SK-N-SH treated with all-trans-retinoic acid at 6 μM for 48 hours (cell line): ENCODE measurements at regions not wholly inside any gene's neighbourhood (a gene's known extent, or its start where the extent isn't known, plus 50 kb on each side); places are given as distances from the start of the nearest gene placed in this dataset.

ENCODE experiments used
- ATAC-seq: fragments of 200-7000 bp; cut with Tn5 transposase; 3 replicates; pipeline ENCODE4 v1.9.1; 2020; ENCODE audit warnings: mild to moderate bottlenecking, moderate library complexity
- ARNTL ChIP-seq: fragments of 450-650 bp; formaldehyde crosslinking; IDR thresholded peaks from 2 replicates; pipeline ENCODE4 v1.5.0; 2020; ENCODE audit warnings: low read depth, mild to moderate bottlenecking, moderate library complexity, borderline replicate concordance
- BACH2 ChIP-seq: fragments of 250-450 bp; sonication (Bioruptor Pico); IDR thresholded peaks from 2 replicates; pipeline ENCODE4 v1.9.0; 2021; ENCODE audit warnings: mild to moderate bottlenecking, borderline replicate concordance
- CREB5 ChIP-seq: fragments of 250-450 bp; sonication (Bioruptor Pico); IDR thresholded peaks from 2 replicates; pipeline ENCODE4 v1.5.1; 2020; ENCODE audit warnings: low read depth, mild to moderate bottlenecking, moderate library complexity
- CSDC2 ChIP-seq: fragments of 250-450 bp; sonication (Bioruptor Pico); IDR thresholded peaks from 2 replicates; pipeline ENCODE4 v1.5.0; 2020; ENCODE audit warnings: mild to moderate bottlenecking, moderate library complexity
- ESRRG ChIP-seq: fragments of 250-450 bp; sonication (Bioruptor Pico); IDR thresholded peaks from 2 replicates; pipeline ENCODE4 v1.6.1; 2021; ENCODE audit warnings: mild to moderate bottlenecking
- GLIS3 ChIP-seq: fragments of 250-450 bp; sonication (Bioruptor Pico); IDR thresholded peaks from 2 replicates; pipeline ENCODE4 v1.5.0; 2020; ENCODE audit warnings: mild to moderate bottlenecking, moderate library complexity
- ISL1 ChIP-seq: fragments of 250-450 bp; sonication (Bioruptor Pico); IDR thresholded peaks from 2 replicates; pipeline ENCODE4 v2.1.2; 2022; ENCODE audit warnings: mild to moderate bottlenecking, moderate library complexity
- OSR1 ChIP-seq: fragments of 250-450 bp; sonication (Bioruptor Pico); IDR thresholded peaks from 2 replicates; pipeline ENCODE4 v1.8.0; 2022; ENCODE audit warnings: moderate library complexity, mild to moderate bottlenecking, inconsistent platforms
- POU6F1 ChIP-seq: fragments of 250-450 bp; sonication (Bioruptor Pico); IDR thresholded peaks from 2 replicates; pipeline ENCODE4 v1.8.0; 2021; ENCODE audit warnings: low read depth, mild to moderate bottlenecking, moderate library complexity, borderline replicate concordance
- RARB ChIP-seq: fragments of 250-450 bp; sonication (Bioruptor Pico); IDR thresholded peaks from 2 replicates; pipeline ENCODE4 v1.8.0; 2021; ENCODE audit warnings: mild to moderate bottlenecking, moderate library complexity
- SNAI2 ChIP-seq: fragments of 250-450 bp; sonication (Bioruptor Pico); IDR thresholded peaks from 2 replicates; pipeline ENCODE4 v1.5.0; 2020; ENCODE audit warnings: mild to moderate bottlenecking, moderate library complexity
- TOX ChIP-seq: fragments of 250-450 bp; sonication (Bioruptor Pico); IDR thresholded peaks from 2 replicates; pipeline ENCODE4 v1.8.0; 2021; ENCODE audit warnings: mild to moderate bottlenecking, moderate library complexity, borderline replicate concordance
- ZFP3 ChIP-seq: fragments of 250-450 bp; sonication (Bioruptor Pico); IDR thresholded peaks from 2 replicates; pipeline ENCODE4 v1.5.0; 2020; ENCODE audit warnings: mild to moderate bottlenecking, moderate library complexity
- ZFP30 ChIP-seq: fragments of 450-650 bp; formaldehyde crosslinking; IDR thresholded peaks from 2 replicates; pipeline ENCODE4 v1.5.0; 2022; ENCODE audit warnings: mild to moderate bottlenecking, moderate library complexity
- ZNF565 ChIP-seq: fragments of 450-650 bp; formaldehyde crosslinking; conservative IDR thresholded peaks from 2 replicates; pipeline ENCODE4 v1.5.0; 2020; ENCODE audit warnings: low read depth, mild to moderate bottlenecking, moderate library complexity
- ZNF70 ChIP-seq: fragments of 450-650 bp; formaldehyde crosslinking; IDR thresholded peaks from 2 replicates; pipeline ENCODE4 v1.5.0; 2020; ENCODE audit warnings: mild to moderate bottlenecking, moderate library complexity
- ZNF8 ChIP-seq: fragments of 450-650 bp; formaldehyde crosslinking; IDR thresholded peaks from 2 replicates; pipeline ENCODE4 v1.5.0; 2020; ENCODE audit warnings: mild to moderate bottlenecking, moderate library complexity
- TF ChIP-seq, protein P1 (sequence below): fragments of 250-450 bp; sonication (Bioruptor Pico); IDR thresholded peaks from 2 replicates; pipeline ENCODE4 v1.5.0; 2020; ENCODE audit warnings: mild to moderate bottlenecking, moderate library complexity
- TF ChIP-seq, protein P2 (sequence below): fragments of 250-450 bp; sonication (Bioruptor Pico); IDR thresholded peaks from 2 replicates; pipeline ENCODE4 v1.5.1; 2021; ENCODE audit warnings: mild to moderate bottlenecking, moderate library complexity

DNA sequence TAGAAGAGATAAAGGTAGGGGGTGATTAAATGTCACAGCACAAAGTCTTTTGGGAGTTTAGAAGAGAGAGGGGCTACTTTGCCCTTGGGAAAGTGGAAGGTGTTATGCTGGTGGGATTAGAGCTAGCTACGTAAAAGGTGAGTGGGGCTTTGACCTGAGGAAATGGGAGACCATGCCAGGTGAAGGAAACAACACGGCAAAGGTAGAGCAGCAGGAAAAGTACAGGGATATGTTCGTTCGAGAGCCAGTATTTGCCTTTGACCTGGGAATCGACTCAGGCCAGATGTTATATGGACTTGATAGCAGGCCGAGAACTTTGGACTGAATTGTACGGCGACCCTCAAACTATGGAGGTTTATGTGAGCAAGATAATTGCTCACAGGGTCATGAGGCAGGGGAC, 55.7 kb upstream of the ACKR3 start:
- TF ChIP-seq ARNTL: no peak
- TF ChIP-seq GLIS3 (CRISPR knock-in tag): no peak
- TF ChIP-seq RARB (CRISPR knock-in tag): no peak
- no peak for ATAC-seq

GRCh38 chr2:236516708-236517107, 52.9 kb upstream of the ACKR3 start:
- TF ChIP-seq POU6F1 (CRISPR knock-in tag) (no peak), BACH2 (CRISPR knock-in tag) (no peak), CREB5 (no peak), OSR1 (no peak), ARNTL (no peak), ISL1 (CRISPR knock-in tag) (no peak), RARB (CRISPR knock-in tag) (no peak), ESRRG (CRISPR knock-in tag) (no peak), SNAI2 (no peak), ZNF565 (CRISPR knock-in tag) (no peak), CSDC2 (no peak), ZNF70 (CRISPR knock-in tag) (no peak), TOX (no peak), ZFP3 (CRISPR knock-in tag) (no peak), ZFP30 (CRISPR knock-in tag) (no peak)
- TF ChIP-seq, protein P1, sequence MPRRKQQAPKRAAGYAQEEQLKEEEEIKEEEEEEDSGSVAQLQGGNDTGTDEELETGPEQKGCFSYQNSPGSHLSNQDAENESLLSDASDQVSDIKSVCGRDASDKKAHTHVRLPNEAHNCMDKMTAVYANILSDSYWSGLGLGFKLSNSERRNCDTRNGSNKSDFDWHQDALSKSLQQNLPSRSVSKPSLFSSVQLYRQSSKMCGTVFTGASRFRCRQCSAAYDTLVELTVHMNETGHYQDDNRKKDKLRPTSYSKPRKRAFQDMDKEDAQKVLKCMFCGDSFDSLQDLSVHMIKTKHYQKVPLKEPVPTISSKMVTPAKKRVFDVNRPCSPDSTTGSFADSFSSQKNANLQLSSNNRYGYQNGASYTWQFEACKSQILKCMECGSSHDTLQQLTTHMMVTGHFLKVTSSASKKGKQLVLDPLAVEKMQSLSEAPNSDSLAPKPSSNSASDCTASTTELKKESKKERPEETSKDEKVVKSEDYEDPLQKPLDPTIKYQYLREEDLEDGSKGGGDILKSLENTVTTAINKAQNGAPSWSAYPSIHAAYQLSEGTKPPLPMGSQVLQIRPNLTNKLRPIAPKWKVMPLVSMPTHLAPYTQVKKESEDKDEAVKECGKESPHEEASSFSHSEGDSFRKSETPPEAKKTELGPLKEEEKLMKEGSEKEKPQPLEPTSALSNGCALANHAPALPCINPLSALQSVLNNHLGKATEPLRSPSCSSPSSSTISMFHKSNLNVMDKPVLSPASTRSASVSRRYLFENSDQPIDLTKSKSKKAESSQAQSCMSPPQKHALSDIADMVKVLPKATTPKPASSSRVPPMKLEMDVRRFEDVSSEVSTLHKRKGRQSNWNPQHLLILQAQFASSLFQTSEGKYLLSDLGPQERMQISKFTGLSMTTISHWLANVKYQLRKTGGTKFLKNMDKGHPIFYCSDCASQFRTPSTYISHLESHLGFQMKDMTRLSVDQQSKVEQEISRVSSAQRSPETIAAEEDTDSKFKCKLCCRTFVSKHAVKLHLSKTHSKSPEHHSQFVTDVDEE: no peak
- no peak for ATAC-seq

DNA sequence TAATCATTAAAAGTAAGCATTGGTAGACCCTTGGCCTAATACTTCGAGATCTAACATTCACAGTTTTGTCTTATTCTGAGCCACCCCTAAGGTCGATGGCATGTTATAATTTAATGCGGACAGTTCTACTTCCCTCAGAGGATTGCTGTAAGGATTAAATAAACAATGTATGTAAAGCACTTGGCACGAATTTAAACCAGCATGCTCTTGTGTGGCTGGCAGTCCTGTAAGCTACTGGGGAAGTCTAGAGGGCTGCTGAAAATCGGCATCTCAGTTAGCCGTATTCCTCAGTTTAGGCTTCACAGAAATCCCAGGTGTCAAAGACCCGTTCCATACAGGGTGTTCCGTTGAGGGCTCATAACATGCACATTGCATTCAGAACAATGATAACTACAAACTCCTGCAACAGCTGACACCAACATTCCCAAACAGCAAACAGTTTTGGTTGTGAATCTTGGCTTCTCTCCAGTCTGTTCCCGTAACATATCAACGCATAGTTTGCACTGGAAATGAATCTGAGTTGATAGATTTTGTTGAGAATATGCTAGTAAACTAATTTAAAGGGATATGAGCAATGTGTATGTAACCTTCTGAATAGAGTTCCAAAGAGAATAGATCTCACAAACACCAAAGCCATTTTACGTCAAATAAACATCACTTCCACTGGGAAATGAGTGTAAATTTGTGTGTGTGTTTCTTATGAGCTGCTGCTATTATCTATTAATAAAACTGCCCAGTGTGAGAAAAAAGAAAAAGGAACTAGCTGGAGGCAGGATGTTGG, 52.2 kb upstream of the ACKR3 start:
- TF ChIP-seq TOX (no peak), BACH2 (CRISPR knock-in tag) (no peak), ZNF8 (no peak), ISL1 (CRISPR knock-in tag) (no peak), CSDC2 (no peak), ZNF565 (CRISPR knock-in tag) (no peak), ZFP3 (CRISPR knock-in tag) (no peak)
- TF ChIP-seq, protein P2, sequence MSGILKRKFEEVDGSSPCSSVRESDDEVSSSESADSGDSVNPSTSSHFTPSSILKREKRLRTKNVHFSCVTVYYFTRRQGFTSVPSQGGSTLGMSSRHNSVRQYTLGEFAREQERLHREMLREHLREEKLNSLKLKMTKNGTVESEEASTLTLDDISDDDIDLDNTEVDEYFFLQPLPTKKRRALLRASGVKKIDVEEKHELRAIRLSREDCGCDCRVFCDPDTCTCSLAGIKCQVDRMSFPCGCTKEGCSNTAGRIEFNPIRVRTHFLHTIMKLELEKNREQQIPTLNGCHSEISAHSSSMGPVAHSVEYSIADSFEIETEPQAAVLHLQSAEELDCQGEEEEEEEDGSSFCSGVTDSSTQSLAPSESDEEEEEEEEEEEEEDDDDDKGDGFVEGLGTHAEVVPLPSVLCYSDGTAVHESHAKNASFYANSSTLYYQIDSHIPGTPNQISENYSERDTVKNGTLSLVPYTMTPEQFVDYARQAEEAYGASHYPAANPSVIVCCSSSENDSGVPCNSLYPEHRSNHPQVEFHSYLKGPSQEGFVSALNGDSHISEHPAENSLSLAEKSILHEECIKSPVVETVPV (CRISPR knock-in tag): no peak
- no peak for ATAC-seq
